Astrocyte (in vitro differentiated cells and primary cell): ENCODE measurements at regions not wholly inside any gene's neighbourhood (a gene's known extent, or its start where the extent isn't known, plus 50 kb on each side); places are given as distances from the start of the nearest gene placed in this dataset.

ENCODE experiments used
- DNase-seq: peaks from one replicate; pipeline ENCODE4 v3.0.0-alpha.2; 2010; ENCODE audit warnings: low read depth
- FAIRE-seq: peaks from 2 replicates; lab custom pipeline; 2011; peaks lifted over from hg19 to GRCh38; lab: Jason Lieb, UNC
- H2AFZ ChIP-seq: 2 replicates; pipeline ENCODE4 v1.6.0; 2012; ENCODE audit warnings: low read depth, low read length, inconsistent platforms
- H3K27ac ChIP-seq: 2 replicates; pipeline ENCODE4 v1.5.1; 2011; ENCODE audit warnings: low read depth, low read length, inconsistent platforms
- H3K27me3 ChIP-seq: 2 replicates; pipeline ENCODE4 v1.6.0; 2011; ENCODE audit warnings: low read length, inconsistent platforms; ENCODE audit not compliant: insufficient read depth
- H3K36me3 ChIP-seq: 2 replicates; pipeline ENCODE4 v1.5.1; 2011; ENCODE audit warnings: low read length, inconsistent platforms; ENCODE audit not compliant: insufficient read depth
- H3K4me1 ChIP-seq: 2 replicates; pipeline ENCODE4 v1.5.1; 2011; ENCODE audit warnings: low read length, inconsistent platforms; ENCODE audit not compliant: insufficient read depth
- H3K4me2 ChIP-seq: 2 replicates; pipeline ENCODE4 v1.6.0; 2012; ENCODE audit warnings: low read length, inconsistent platforms
- H3K4me3 ChIP-seq: 2 replicates; pipeline ENCODE4 v1.5.1; 2011; ENCODE audit warnings: low read depth, mild to moderate bottlenecking, low read length, inconsistent platforms; ENCODE audit not compliant: insufficient read depth
- H3K79me2 ChIP-seq: 2 replicates; pipeline ENCODE4 v1.6.0; 2012; ENCODE audit warnings: mild to moderate bottlenecking, low read length, inconsistent platforms; ENCODE audit not compliant: insufficient read depth
- H3K9ac ChIP-seq: 2 replicates; pipeline ENCODE4 v1.6.0; 2012; ENCODE audit warnings: mild to moderate bottlenecking, low read length, inconsistent platforms
- H3K9me3 ChIP-seq: 2 replicates; pipeline ENCODE4 v1.5.1; 2012; ENCODE audit warnings: low read depth, mild to moderate bottlenecking, low read length, inconsistent platforms; ENCODE audit not compliant: insufficient read depth
- H4K20me1 ChIP-seq: 2 replicates; pipeline ENCODE4 v1.6.0; 2012; ENCODE audit warnings: low read length, inconsistent platforms; ENCODE audit not compliant: insufficient read depth
- H3K27ac Mint-ChIP-seq: one replicate; pipeline ENCODE4 v1.8.0; 2021; ENCODE audit warnings: mild to moderate bottlenecking, mixed read lengths; ENCODE audit not compliant: unreplicated experiment
- H3K27me3 Mint-ChIP-seq: one replicate; pipeline ENCODE4 v1.8.0; 2021; ENCODE audit warnings: low read depth, mixed read lengths; ENCODE audit not compliant: unreplicated experiment
- H3K36me3 Mint-ChIP-seq: one replicate; pipeline ENCODE4 v1.8.0; 2021; ENCODE audit warnings: low read depth, mixed read lengths; ENCODE audit not compliant: unreplicated experiment
- H3K4me1 Mint-ChIP-seq: one replicate; pipeline ENCODE4 v1.8.0; 2021; ENCODE audit warnings: low read depth, mixed read lengths; ENCODE audit not compliant: unreplicated experiment
- H3K4me3 Mint-ChIP-seq: one replicate; pipeline ENCODE4 v1.8.0; 2021; ENCODE audit warnings: mild to moderate bottlenecking, moderate library complexity, mixed read lengths; ENCODE audit not compliant: unreplicated experiment
- H3K9me3 Mint-ChIP-seq: one replicate; pipeline ENCODE4 v1.8.0; 2021; ENCODE audit warnings: mild to moderate bottlenecking, mixed read lengths; ENCODE audit not compliant: unreplicated experiment
- CTCF ChIP-seq: IDR thresholded peaks from 2 replicates; pipeline ENCODE4 v1.5.1; 2011; ENCODE audit warnings: low read depth, mild to moderate bottlenecking, inconsistent platforms, low read length, moderate library complexity; ENCODE audit not compliant: insufficient read depth
- EZH2 ChIP-seq: IDR thresholded peaks from 2 replicates; pipeline ENCODE4 v1.6.1; 2012; ENCODE audit warnings: mild to moderate bottlenecking, low read length, inconsistent platforms; ENCODE audit not compliant: insufficient read depth

- Histone ChIP-seq H3K4me1 (no peaks in the 10 kb centered on the region), H3K4me2 (no peak overlapping the region), H3K79me2 (no peaks in the 10 kb centered on the region), H3K27me3 (no peaks in the 10 kb centered on the region), H4K20me1 (no peaks in the 10 kb centered on the region), H3K36me3 (no peaks in the 10 kb centered on the region), H3K9ac (no peak overlapping the region), H3K9me3 (no peaks in the 10 kb centered on the region), H2AFZ (no peak overlapping the region), H3K4me3 (no peak overlapping the region), H3K27ac (no peak overlapping the region)
- TF ChIP-seq CTCF: no peak
- H3K9me3 Mint-ChIP-seq: no peaks in the 10 kb centered on the region
- peaks cover 3% of the 10 kb centered on the region for H3K4me1 Mint-ChIP-seq
- H3K36me3 Mint-ChIP-seq: no peaks in the 10 kb centered on the region
- H3K4me3 Mint-ChIP-seq: no peak overlapping the region
- H3K27ac Mint-ChIP-seq: no peak overlapping the region
- DNase-seq: no peak
- no peak for FAIRE-seq
- H3K27me3 Mint-ChIP-seq: peaks cover 4% of the 10 kb centered on the region
Measured at GRCh38 chr6:7004581-7005297, 103.0 kb upstream of the RREB1 start.

GRCh38 chr6:7006515-7007191 is 101.1 kb upstream of the RREB1 start:
- no peak overlapping the region for H3K27ac Mint-ChIP-seq
- peaks cover 7% of the 10 kb centered on the region for H3K27me3 Mint-ChIP-seq
- H3K36me3 ChIP-seq: no peaks in the 10 kb centered on the region
- no peak overlapping the region for H3K4me3 ChIP-seq
- H3K27me3 ChIP-seq: no peaks in the 10 kb centered on the region
- H3K27ac ChIP-seq: no peak overlapping the region
- peaks cover 3% of the 10 kb centered on the region for H3K4me1 Mint-ChIP-seq
- H2AFZ ChIP-seq: no peak overlapping the region
- no peaks in the 10 kb centered on the region for H4K20me1 ChIP-seq
- H3K9me3 Mint-ChIP-seq: no peaks in the 10 kb centered on the region
- DNase-seq (peak; percentile 23), FAIRE-seq (no peak)
- H3K4me2 ChIP-seq: no peak overlapping the region
- H3K79me2 ChIP-seq: no peaks in the 10 kb centered on the region
- no peaks in the 10 kb centered on the region for H3K4me1 ChIP-seq
- H3K9me3 ChIP-seq: no peaks in the 10 kb centered on the region
- H3K36me3 Mint-ChIP-seq: no peaks in the 10 kb centered on the region
- H3K9ac ChIP-seq: no peak overlapping the region
- no peak for TF ChIP-seq EZH2
- TF ChIP-seq CTCF: no peak
- H3K4me3 Mint-ChIP-seq: no peak overlapping the region

GRCh38 chr6:7008451-7008988 is 99.2 kb upstream of the RREB1 start:
- H3K36me3 ChIP-seq: no peaks in the 10 kb centered on the region
- no peak overlapping the region for H3K4me2 ChIP-seq
- no peak for DNase-seq
- H3K27me3 ChIP-seq: no peaks in the 10 kb centered on the region
- H3K27ac Mint-ChIP-seq: no peak overlapping the region
- H3K9ac ChIP-seq: no peak overlapping the region
- H2AFZ ChIP-seq: no peak overlapping the region
- no peak overlapping the region for H3K27ac ChIP-seq
- H3K9me3 ChIP-seq: no peaks in the 10 kb centered on the region
- no peak overlapping the region for H3K4me3 Mint-ChIP-seq
- no peaks in the 10 kb centered on the region for H3K79me2 ChIP-seq
- peaks cover 3% of the 10 kb centered on the region for H3K4me1 Mint-ChIP-seq
- H3K27me3 Mint-ChIP-seq: peaks cover 5% of the 10 kb centered on the region
- H3K4me1 ChIP-seq: no peaks in the 10 kb centered on the region
- no peaks in the 10 kb centered on the region for H4K20me1 ChIP-seq
- H3K36me3 Mint-ChIP-seq: no peaks in the 10 kb centered on the region
- TF ChIP-seq CTCF: no peak
- no peak for TF ChIP-seq EZH2
- FAIRE-seq: no peak
- no peak overlapping the region for H3K4me3 ChIP-seq
- no peaks in the 10 kb centered on the region for H3K9me3 Mint-ChIP-seq
